ENCODE measurements at regions not wholly inside any gene's neighbourhood (a gene's known extent, or its start where the extent isn't known, plus 50 kb on each side); places are given as distances from the start of the nearest gene placed in this dataset.
"Not testable (repeated sequence)": the region's sequence is repeated elsewhere in the genome, so short reads cannot be mapped to it uniquely, and the experiment has no call there.

- Mint-ChIP-seq H3K27ac (no peak overlapping the region), H3K4me1 (ENCODE audit: low read depth) (no peaks in the 10 kb centered on the region), H3K27me3 (ENCODE audit: low read depth) (peaks cover 5% of the 10 kb centered on the region), H3K9me3 (ENCODE audit: insufficient read depth) (no peaks in the 10 kb centered on the region), H3K36me3 (ENCODE audit: low read depth) (no peaks in the 10 kb centered on the region), H3K4me3 (no peak overlapping the region)
- no peak for ATAC-seq
- POLR2A ChIA-PET = no interaction called here
- CTCF ChIA-PET = no interaction called here
- DNase-seq = no peak
These were observed 348.5 kb downstream of the DMAC1 start for GRCh38 chr9:7451062-7451461.

- Mint-ChIP-seq H3K9me3 (ENCODE audit: insufficient read depth) (no peaks in the 10 kb centered on the region), H3K4me1 (ENCODE audit: low read depth) (no peaks in the 10 kb centered on the region), H3K4me3 (no peak overlapping the region), H3K27ac (no peak overlapping the region), H3K27me3 (ENCODE audit: low read depth) (no peaks in the 10 kb centered on the region), H3K36me3 (ENCODE audit: low read depth) (no peaks in the 10 kb centered on the region)
- POLR2A ChIA-PET = no interaction called here
- no peak for DNase-seq
- ATAC-seq = no peak
- CTCF ChIA-PET = no interaction called here
These were observed 356.0 kb downstream of the DMAC1 start for GRCh38 chr9:7443541-7443940.

- Mint-ChIP-seq H3K36me3 (ENCODE audit: low read depth) (no peaks in the 10 kb centered on the region), H3K9me3 (ENCODE audit: insufficient read depth) (no peaks in the 10 kb centered on the region), H3K4me3 (no peak overlapping the region), H3K4me1 (ENCODE audit: low read depth) (no peaks in the 10 kb centered on the region), H3K27me3 (ENCODE audit: low read depth) (no peaks in the 10 kb centered on the region), H3K27ac (no peak overlapping the region)
- ChIA-PET POLR2A (no interaction called here), CTCF (no interaction called here)
- no peak for DNase-seq
- ATAC-seq = no peak
These were observed 360.1 kb downstream of the DMAC1 start for GRCh38 chr9:7439355-7439995.

- ChIA-PET POLR2A (no interaction called here), CTCF (no interaction called here)
- DNase-seq (no peak), ATAC-seq (no peak)
- no peaks in the 10 kb centered on the region for H3K4me1 Mint-ChIP-seq (ENCODE audit: low read depth)
- no peak overlapping the region for H3K4me3 Mint-ChIP-seq
- no peaks in the 10 kb centered on the region for H3K27me3 Mint-ChIP-seq (ENCODE audit: low read depth)
- no peaks in the 10 kb centered on the region for H3K36me3 Mint-ChIP-seq (ENCODE audit: low read depth)
- H3K9me3 Mint-ChIP-seq (ENCODE audit: insufficient read depth) = peaks cover 7% of the 10 kb centered on the region
- no peak overlapping the region for H3K27ac Mint-ChIP-seq
These were observed 362.8 kb downstream of the DMAC1 start for GRCh38 chr9:7436754-7437153.

- Mint-ChIP-seq H3K36me3 (ENCODE audit: low read depth) (no peaks in the 10 kb centered on the region), H3K4me1 (ENCODE audit: low read depth) (no peaks in the 10 kb centered on the region), H3K27ac (no peak overlapping the region), H3K27me3 (ENCODE audit: low read depth) (no peaks in the 10 kb centered on the region), H3K4me3 (no peak overlapping the region), H3K9me3 (ENCODE audit: insufficient read depth) (peaks cover 7% of the 10 kb centered on the region)
- ATAC-seq (no peak), DNase-seq (no peak)
- ChIA-PET POLR2A (no interaction called here), CTCF (no interaction called here)
These were observed 365.9 kb downstream of the DMAC1 start for GRCh38 chr9:7433508-7434292.

- Mint-ChIP-seq H3K9me3 (ENCODE audit: insufficient read depth) (peaks cover 7% of the 10 kb centered on the region), H3K36me3 (ENCODE audit: low read depth) (no peaks in the 10 kb centered on the region), H3K27me3 (ENCODE audit: low read depth) (no peaks in the 10 kb centered on the region), H3K27ac (no peak overlapping the region), H3K4me1 (ENCODE audit: low read depth) (no peaks in the 10 kb centered on the region), H3K4me3 (no peak overlapping the region)
- ChIA-PET POLR2A (no interaction called here), CTCF (no interaction called here)
- ATAC-seq = no peak
- no peak for DNase-seq
These were observed 366.6 kb downstream of the DMAC1 start for GRCh38 chr9:7432989-7433388.

- H3K4me3 Mint-ChIP-seq; H3K9me3 Mint-ChIP-seq (ENCODE audit: insufficient read depth); POLR2A ChIA-PET; H3K4me1 Mint-ChIP-seq (ENCODE audit: low read depth); H3K27me3 Mint-ChIP-seq (ENCODE audit: low read depth); ATAC-seq; CTCF ChIA-PET; H3K36me3 Mint-ChIP-seq (ENCODE audit: low read depth); DNase-seq; H3K27ac Mint-ChIP-seq: not testable (repeated sequence)
These were observed 382.2 kb downstream of the DMAC1 start for GRCh38 chr9:7417397-7417796.

- H3K4me3 Mint-ChIP-seq = no peak overlapping the region
- CTCF ChIA-PET = no interaction called here
- peaks cover 5% of the 10 kb centered on the region for H3K9me3 Mint-ChIP-seq (ENCODE audit: insufficient read depth)
- peaks cover 3% of the 10 kb centered on the region for H3K27me3 Mint-ChIP-seq (ENCODE audit: low read depth)
- no peaks in the 10 kb centered on the region for H3K4me1 Mint-ChIP-seq (ENCODE audit: low read depth)
- no peak overlapping the region for H3K27ac Mint-ChIP-seq
- ATAC-seq = no peak
- POLR2A ChIA-PET = no interaction called here
- DNase-seq = no peak
- no peaks in the 10 kb centered on the region for H3K36me3 Mint-ChIP-seq (ENCODE audit: low read depth)
These were observed 383.7 kb downstream of the DMAC1 start for GRCh38 chr9:7415836-7416235.

GRCh38 chr9:7408845-7409244 is 390.7 kb downstream of the DMAC1 start:
- H3K36me3 Mint-ChIP-seq (ENCODE audit: low read depth) = no peaks in the 10 kb centered on the region
- no peaks in the 10 kb centered on the region for H3K27me3 Mint-ChIP-seq (ENCODE audit: low read depth)
- H3K4me1 Mint-ChIP-seq (ENCODE audit: low read depth) = peaks cover 7% of the 10 kb centered on the region
- no peak overlapping the region for H3K27ac Mint-ChIP-seq
- POLR2A ChIA-PET = no interaction called here
- H3K9me3 Mint-ChIP-seq (ENCODE audit: insufficient read depth) = no peaks in the 10 kb centered on the region
- DNase-seq = no peak
- no peak overlapping the region for H3K4me3 Mint-ChIP-seq
- no peak for ATAC-seq
- CTCF ChIA-PET = no interaction called here

- Mint-ChIP-seq H3K4me3 (no peak overlapping the region), H3K36me3 (ENCODE audit: low read depth) (no peaks in the 10 kb centered on the region), H3K4me1 (ENCODE audit: low read depth) (peaks cover 7% of the 10 kb centered on the region), H3K9me3 (ENCODE audit: insufficient read depth) (no peaks in the 10 kb centered on the region), H3K27ac (no peak overlapping the region), H3K27me3 (ENCODE audit: low read depth) (peaks cover 3% of the 10 kb centered on the region)
- ChIA-PET POLR2A (no interaction called here), CTCF (no interaction called here)
- no peak for DNase-seq
- no peak for ATAC-seq
These were observed 392.3 kb downstream of the DMAC1 start for GRCh38 chr9:7407246-7407645.

- ATAC-seq (no peak), DNase-seq (no peak)
- Mint-ChIP-seq H3K4me3 (no peak overlapping the region), H3K36me3 (ENCODE audit: low read depth) (no peaks in the 10 kb centered on the region), H3K9me3 (ENCODE audit: insufficient read depth) (no peaks in the 10 kb centered on the region), H3K27ac (no peak overlapping the region), H3K27me3 (ENCODE audit: low read depth) (peaks cover 10% of the 10 kb centered on the region), H3K4me1 (ENCODE audit: low read depth) (peaks cover 7% of the 10 kb centered on the region)
- ChIA-PET POLR2A (interaction anchor here (0.6 kb wide), 1 partner anchor 176 kb away, joined by 3 read pairs; no protein-coding TSS in a partner anchor), CTCF (interaction anchor here (0.7 kb wide), 1 partner anchor 1098 kb away, joined by 4 read pairs; no protein-coding TSS in a partner anchor)
These were observed 393.5 kb downstream of the DMAC1 start for GRCh38 chr9:7405924-7406604.

GRCh38 chr9:7403839-7404487 is 395.6 kb downstream of the DMAC1 start:
- H3K4me3 Mint-ChIP-seq = no peak overlapping the region
- POLR2A ChIA-PET = no interaction called here
- H3K27ac Mint-ChIP-seq = no peak overlapping the region
- H3K27me3 Mint-ChIP-seq (ENCODE audit: low read depth) = peaks cover 17% of the 10 kb centered on the region
- no peak for DNase-seq
- no peaks in the 10 kb centered on the region for H3K9me3 Mint-ChIP-seq (ENCODE audit: insufficient read depth)
- no peaks in the 10 kb centered on the region for H3K36me3 Mint-ChIP-seq (ENCODE audit: low read depth)
- CTCF ChIA-PET = no interaction called here
- H3K4me1 Mint-ChIP-seq (ENCODE audit: low read depth) = peaks cover 7% of the 10 kb centered on the region
- ATAC-seq = no peak
